ENCODE measurements at regions not wholly inside any gene's neighbourhood (a gene's known extent, or its start where the extent isn't known, plus 50 kb on each side); places are given as distances from the start of the nearest gene placed in this dataset.

DNA sequence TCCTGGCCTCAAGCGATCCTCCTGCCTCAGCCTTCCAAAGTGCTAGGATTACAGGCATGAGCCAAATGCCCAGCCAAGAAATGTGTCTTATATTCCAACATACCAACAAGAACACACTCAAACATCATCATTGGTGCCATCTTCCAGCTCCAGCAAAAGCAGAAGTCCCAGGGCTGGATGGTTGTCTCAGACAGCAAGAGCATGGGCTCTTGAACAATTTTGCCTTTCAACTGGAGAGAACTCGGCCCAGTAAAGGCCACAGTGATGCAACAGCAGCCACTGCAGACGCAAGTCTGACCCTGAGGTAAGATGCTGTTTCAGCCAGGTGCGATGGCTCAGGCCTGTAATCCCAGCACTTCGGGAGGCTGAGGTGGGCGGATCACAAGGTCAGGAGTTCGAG, 52.8 kb upstream of the NFE2L3 start:
- intact Hi-C loops (cut with DNase I), result loop anchor here in 1 of 4 donors (10.0 kb wide), 1 partner anchor 266 kb away; no protein-coding TSS in a partner anchor
- H3K36me3 ChIP-seq, result no peaks in the 10 kb centered on the region
- no peaks in the 10 kb centered on the region for H3K4me1 ChIP-seq (ENCODE audit: insufficient read depth)
- no peak for DNase-seq
- no peaks in the 10 kb centered on the region for H3K9me3 ChIP-seq
- TF ChIP-seq EP300 (IDR thresholded peaks at IDR 0.05) (no peak), POLR2A (IDR thresholded peaks at IDR 0.05) (no peak)
- TF ChIP-seq, protein P1, sequence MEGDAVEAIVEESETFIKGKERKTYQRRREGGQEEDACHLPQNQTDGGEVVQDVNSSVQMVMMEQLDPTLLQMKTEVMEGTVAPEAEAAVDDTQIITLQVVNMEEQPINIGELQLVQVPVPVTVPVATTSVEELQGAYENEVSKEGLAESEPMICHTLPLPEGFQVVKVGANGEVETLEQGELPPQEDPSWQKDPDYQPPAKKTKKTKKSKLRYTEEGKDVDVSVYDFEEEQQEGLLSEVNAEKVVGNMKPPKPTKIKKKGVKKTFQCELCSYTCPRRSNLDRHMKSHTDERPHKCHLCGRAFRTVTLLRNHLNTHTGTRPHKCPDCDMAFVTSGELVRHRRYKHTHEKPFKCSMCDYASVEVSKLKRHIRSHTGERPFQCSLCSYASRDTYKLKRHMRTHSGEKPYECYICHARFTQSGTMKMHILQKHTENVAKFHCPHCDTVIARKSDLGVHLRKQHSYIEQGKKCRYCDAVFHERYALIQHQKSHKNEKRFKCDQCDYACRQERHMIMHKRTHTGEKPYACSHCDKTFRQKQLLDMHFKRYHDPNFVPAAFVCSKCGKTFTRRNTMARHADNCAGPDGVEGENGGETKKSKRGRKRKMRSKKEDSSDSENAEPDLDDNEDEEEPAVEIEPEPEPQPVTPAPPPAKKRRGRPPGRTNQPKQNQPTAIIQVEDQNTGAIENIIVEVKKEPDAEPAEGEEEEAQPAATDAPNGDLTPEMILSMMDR (IDR thresholded peaks at IDR 0.05), result no peak
- no peak overlapping the region for H3K4me3 ChIP-seq
- no peaks in the 10 kb centered on the region for H3K27me3 ChIP-seq
- no peak overlapping the region for H3K27ac ChIP-seq
- 85 to 93% (median 89%) methylated on average over 7 of the region's 7 CpGs for WGBS, 3 donors

GRCh38 chr7:26100406-26101339, 51.3 kb upstream of the NFE2L3 start:
- H3K27me3 ChIP-seq, result no peaks in the 10 kb centered on the region
- no peak overlapping the region for H3K4me3 ChIP-seq
- intact Hi-C loops (cut with DNase I), result no loop called here
- no peaks in the 10 kb centered on the region for H3K4me1 ChIP-seq (ENCODE audit: insufficient read depth)
- no peaks in the 10 kb centered on the region for H3K36me3 ChIP-seq
- TF ChIP-seq EP300 (IDR thresholded peaks at IDR 0.05), result no peak
- TF ChIP-seq, protein P1 (IDR thresholded peaks at IDR 0.05), result no peak
- TF ChIP-seq POLR2A (IDR thresholded peaks at IDR 0.05), result no peak
- no peak for DNase-seq
- WGBS, 3 donors, result 82 to 92% (median 89%) methylated on average over 17 of the region's 17 CpGs
- H3K9me3 ChIP-seq, result no peaks in the 10 kb centered on the region
- H3K27ac ChIP-seq, result no peak overlapping the region

GRCh38 chr7:26101361-26102151, 50.4 kb upstream of the NFE2L3 start:
- TF ChIP-seq EP300 (IDR thresholded peaks at IDR 0.05) (no peak), POLR2A (IDR thresholded peaks at IDR 0.05) (no peak)
- TF ChIP-seq, protein P1 (IDR thresholded peaks at IDR 0.05), result no peak
- WGBS, 3 donors, result 36 to 39% (median 37%) methylated on average over 16 of the region's 16 CpGs
- no peak overlapping the region for H3K4me3 ChIP-seq
- H3K27me3 ChIP-seq, result no peaks in the 10 kb centered on the region
- H3K9me3 ChIP-seq, result no peaks in the 10 kb centered on the region
- no peak overlapping the region for H3K27ac ChIP-seq
- H3K36me3 ChIP-seq, result no peaks in the 10 kb centered on the region
- no peaks in the 10 kb centered on the region for H3K4me1 ChIP-seq (ENCODE audit: insufficient read depth)
- no peak for DNase-seq
- intact Hi-C loops (cut with DNase I), result no loop called here

- intact Hi-C loops (cut with DNase I), result no loop called here
- 82 to 89% (median 85%) methylated on average over 4 of the region's 4 CpGs for WGBS, 3 donors
- TF ChIP-seq POLR2A (IDR thresholded peaks at IDR 0.05) (no peak), EP300 (IDR thresholded peaks at IDR 0.05) (no peak)
- TF ChIP-seq, protein P1 (IDR thresholded peaks at IDR 0.05), result no peak
- Histone ChIP-seq H3K36me3 (no peaks in the 10 kb centered on the region), H3K4me3 (no peak overlapping the region), H3K4me1 (ENCODE audit: insufficient read depth) (no peaks in the 10 kb centered on the region), H3K27ac (no peak overlapping the region), H3K27me3 (no peaks in the 10 kb centered on the region), H3K9me3 (no peaks in the 10 kb centered on the region)
- DNase-seq, result no peak
These were observed 49.8 kb upstream of the NFE2L3 start for GRCh38 chr7:26102176-26102575.

MicroRNA genes in the stretch of these regions (microRNA counts, 767-probe panel; counts per million panel counts)
- microRNA hsa-miR-148a-3p, result 5,376 counts per million, percentile 95 among the panel's probes with 10 or more counts

Small RNA genes lying in the stretch of these regions (microRNA-seq; reads per million reads assigned to microRNA genes)
- gene MIR148A, result 411 to 1,175 (median 1,075) reads per million in 3 donors

Small RNA genes lying in the stretch of these regions (small RNA-seq; reads per million reads assigned to genes)
- gene MIR148A, result 2,935 reads per million, percentile 99 among the genes with 10 or more reads in this experiment
